Subcutaneous abdominal adipose tissue (tissue), 5 donors: ENCODE measurements at regions not wholly inside any gene's neighbourhood (a gene's known extent, or its start where the extent isn't known, plus 50 kb on each side); places are given as distances from the start of the nearest gene placed in this dataset.
A peak's percentile ranks its signal among the peaks of the same experiment; 100 is the strongest.

ENCODE experiments used
- H3K27ac ChIP-seq: one replicate; pipeline ENCODE4 v1.7.0; 2013; ENCODE audit warnings: low read depth, mild to moderate bottlenecking, inconsistent platforms, low read length, moderate library complexity
- H3K27me3 ChIP-seq, 5 donors: one replicate each; pipeline ENCODE4 v1.7.0; 2013; ENCODE audit warnings: low read length in 5 of 5, inconsistent platforms in 1 of 5; ENCODE audit not compliant: control insufficient read depth in 5 of 5, insufficient read depth in 4 of 5
- H3K36me3 ChIP-seq, 5 donors: one replicate each; pipeline ENCODE4 v1.7.0; 2013; ENCODE audit warnings: low read length in 5 of 5; ENCODE audit not compliant: control insufficient read depth in 5 of 5, insufficient read depth in 5 of 5
- H3K4me1 ChIP-seq, 5 donors: one replicate each; pipeline ENCODE4 v1.7.0; 2013; ENCODE audit warnings: low read length in 5 of 5, mild to moderate bottlenecking in 3 of 5, moderate library complexity in 1 of 5; ENCODE audit not compliant: control insufficient read depth in 5 of 5, insufficient read depth in 5 of 5
- H3K4me3 ChIP-seq, 5 donors: one replicate each; pipeline ENCODE4 v1.7.0; 2013; ENCODE audit warnings: low read length in 5 of 5, low read depth in 1 of 5
- H3K9ac ChIP-seq, 5 donors: one replicate each; pipeline ENCODE4 v1.7.0; 2013; ENCODE audit warnings: low read length in 5 of 5, mild to moderate bottlenecking in 4 of 5, moderate library complexity in 3 of 5
- H3K9me3 ChIP-seq, 5 donors: one replicate each; pipeline ENCODE4 v1.7.0; 2013; ENCODE audit warnings: low read length in 5 of 5; ENCODE audit not compliant: control insufficient read depth in 5 of 5
- donor health status: healthy.
- donor health status: healthy.
- donor health status: healthy.
- donor health status: healthy.
- donor health status: healthy.

- Histone ChIP-seq H3K4me1 (no peaks in the 10 kb centered on the region), H3K27me3 (no peaks in the 10 kb centered on the region), H3K36me3 (no peaks in the 10 kb centered on the region), H3K27ac (no peak overlapping the region), H3K4me3 (no peak overlapping the region), H3K9ac (no peak overlapping the region), H3K9me3 (no peaks in the 10 kb centered on the region)
These were observed 1005.7 kb upstream of the PIK3C3 start for GRCh38 chr18:40949114-40949950.

- Histone ChIP-seq H3K4me1 (peaks cover 0 to 7% (median 0%) of the 10 kb centered on the region in 5 donors), H3K9me3 (no peaks in the 10 kb centered on the region), H3K36me3 (no peaks in the 10 kb centered on the region), H3K9ac (no peak overlapping the region), H3K4me3 (no peak overlapping the region), H3K27ac (no peak overlapping the region), H3K27me3 (no peaks in the 10 kb centered on the region)
These were observed 1010.5 kb upstream of the PIK3C3 start for GRCh38 chr18:40944576-40944975.

- no peaks in the 10 kb centered on the region for H3K36me3 ChIP-seq
- H3K4me3 ChIP-seq, result peak overlapping the region in 2 of 5 donors; percentile 25 to 34
- peak overlapping the region in 1 of 5 donors; percentile 20 for H3K9ac ChIP-seq
- no peaks in the 10 kb centered on the region for H3K9me3 ChIP-seq
- H3K27ac ChIP-seq, result no peak overlapping the region
- no peaks in the 10 kb centered on the region for H3K27me3 ChIP-seq
- peaks cover 0 to 7% (median 0%) of the 10 kb centered on the region in 5 donors for H3K4me1 ChIP-seq
These were observed 1015.1 kb upstream of the PIK3C3 start for GRCh38 chr18:40939656-40940515.

- H3K9ac ChIP-seq, result no peak overlapping the region
- no peaks in the 10 kb centered on the region for H3K27me3 ChIP-seq
- H3K9me3 ChIP-seq, result no peaks in the 10 kb centered on the region
- no peak overlapping the region for H3K4me3 ChIP-seq
- no peak overlapping the region for H3K27ac ChIP-seq
- no peaks in the 10 kb centered on the region for H3K36me3 ChIP-seq
- peaks cover 0 to 7% (median 0%) of the 10 kb centered on the region in 5 donors for H3K4me1 ChIP-seq
These were observed 1016.4 kb upstream of the PIK3C3 start for GRCh38 chr18:40938615-40939014.

GRCh38 chr18:40937386-40937785 is 1017.6 kb upstream of the PIK3C3 start:
- H3K9me3 ChIP-seq, result no peaks in the 10 kb centered on the region
- peaks cover 0 to 7% (median 0%) of the 10 kb centered on the region in 5 donors for H3K4me1 ChIP-seq
- H3K27me3 ChIP-seq, result no peaks in the 10 kb centered on the region
- no peaks in the 10 kb centered on the region for H3K36me3 ChIP-seq
- H3K9ac ChIP-seq, result no peak overlapping the region
- H3K27ac ChIP-seq, result no peak overlapping the region
- no peak overlapping the region for H3K4me3 ChIP-seq

- H3K4me3 ChIP-seq, result no peak overlapping the region
- no peak overlapping the region for H3K9ac ChIP-seq
- no peaks in the 10 kb centered on the region for H3K9me3 ChIP-seq
- H3K27ac ChIP-seq, result no peak overlapping the region
- peaks cover 0 to 7% (median 0%) of the 10 kb centered on the region in 5 donors for H3K4me1 ChIP-seq
- H3K27me3 ChIP-seq, result no peaks in the 10 kb centered on the region
- H3K36me3 ChIP-seq, result no peaks in the 10 kb centered on the region
These were observed 1019.6 kb upstream of the PIK3C3 start for GRCh38 chr18:40935423-40935822.

GRCh38 chr18:40932862-40933261 is 1022.2 kb upstream of the PIK3C3 start:
- Histone ChIP-seq H3K4me1 (no peaks in the 10 kb centered on the region), H3K9me3 (no peaks in the 10 kb centered on the region), H3K4me3 (no peak overlapping the region), H3K27ac (no peak overlapping the region), H3K9ac (no peak overlapping the region), H3K27me3 (no peaks in the 10 kb centered on the region), H3K36me3 (no peaks in the 10 kb centered on the region)

- H3K9me3 ChIP-seq, result no peaks in the 10 kb centered on the region
- H3K36me3 ChIP-seq, result no peaks in the 10 kb centered on the region
- H3K9ac ChIP-seq, result no peak overlapping the region
- no peaks in the 10 kb centered on the region for H3K27me3 ChIP-seq
- H3K4me3 ChIP-seq, result no peak overlapping the region
- no peaks in the 10 kb centered on the region for H3K4me1 ChIP-seq
- H3K27ac ChIP-seq, result no peak overlapping the region
These were observed 1024.7 kb upstream of the PIK3C3 start for GRCh38 chr18:40930211-40930882.

- no peak overlapping the region for H3K4me3 ChIP-seq
- no peak overlapping the region for H3K27ac ChIP-seq
- no peaks in the 10 kb centered on the region for H3K27me3 ChIP-seq
- H3K4me1 ChIP-seq, result no peaks in the 10 kb centered on the region
- no peaks in the 10 kb centered on the region for H3K9me3 ChIP-seq
- H3K36me3 ChIP-seq, result no peaks in the 10 kb centered on the region
- no peak overlapping the region for H3K9ac ChIP-seq
These were observed 1025.6 kb upstream of the PIK3C3 start for GRCh38 chr18:40929399-40929798.
